GM12891 (cell line): ENCODE measurements at regions not wholly inside any gene's neighbourhood (a gene's known extent, or its start where the extent isn't known, plus 50 kb on each side); places are given as distances from the start of the nearest gene placed in this dataset.

ENCODE experiments used
- PAX5 ChIP-seq: IDR thresholded peaks from 2 replicates; pipeline ENCODE4 v1.6.1; 2011; ENCODE audit warnings: low read length, moderate library complexity, mild to moderate bottlenecking; ENCODE audit not compliant: insufficient read depth, severe bottlenecking
- POLR2A ChIP-seq: IDR thresholded peaks from 2 replicates; pipeline ENCODE4 v1.6.1; 2011; ENCODE audit warnings: low read depth, low read length, control low read depth
- POLR2AphosphoS5 ChIP-seq: IDR thresholded peaks from 2 replicates; pipeline ENCODE4 v1.6.1; 2011; ENCODE audit warnings: low read depth, low read length, control low read depth
- TAF1 ChIP-seq: IDR thresholded peaks from 2 replicates; pipeline ENCODE4 v1.6.1; 2011; ENCODE audit warnings: low read depth, low read length, control low read depth

DNA sequence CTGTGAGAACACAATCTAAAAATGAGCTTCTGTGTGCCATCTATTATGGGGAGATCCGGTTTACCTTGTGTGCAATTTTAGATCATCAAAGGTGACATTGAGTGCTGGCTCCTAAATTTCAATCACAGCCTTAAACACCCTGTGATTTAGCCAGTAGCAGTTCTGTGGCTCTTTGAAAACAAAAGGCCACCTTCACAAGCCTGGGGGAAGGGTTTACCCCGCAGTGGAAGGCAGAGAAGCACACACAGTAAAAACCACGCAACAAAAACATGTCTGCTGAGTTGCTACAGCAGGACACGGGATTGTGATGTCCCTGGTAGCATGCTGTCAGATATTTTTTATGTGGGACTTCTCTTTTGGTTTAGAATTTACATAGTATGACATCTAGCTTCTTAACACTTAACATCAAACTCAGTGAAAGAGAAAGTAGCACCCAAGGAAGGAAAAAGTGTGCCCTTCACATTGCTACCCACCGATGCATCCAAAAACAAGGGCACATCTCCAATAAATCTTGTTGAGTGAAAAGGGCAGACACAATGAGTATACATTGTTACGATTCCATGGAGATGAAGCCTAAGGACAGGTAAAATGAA lies 56.1 kb upstream of the RNF152 start:
- no peak for TF ChIP-seq POLR2AphosphoS5
- TF ChIP-seq POLR2A = no peak
- no peak for TF ChIP-seq TAF1
- TF ChIP-seq PAX5 = no peak
